OCI-LY3 (cell line): ENCODE measurements at regions not wholly inside any gene's neighbourhood (a gene's known extent, or its start where the extent isn't known, plus 50 kb on each side); places are given as distances from the start of the nearest gene placed in this dataset.

Experiments used
- H2AFZ ChIP-seq: fragments of 200-600, 300-600 bp; shearing (Covaris generic); 2 replicates; pipeline ENCODE4 v1.6.0; 2014; ENCODE audit warnings: antibody characterized with exemption, low read depth, low read length
- H3K27ac ChIP-seq: fragments of 200-600, 300-600 bp; sonication (generic); 2 replicates; pipeline ENCODE4 v1.5.1; 2014; ENCODE audit warnings: mild to moderate bottlenecking, low read length, moderate library complexity, mixed read lengths
- H3K27me3 ChIP-seq: fragments of 200-600, 300-600 bp; sonication (generic); 2 replicates; pipeline ENCODE4 v1.6.1; 2014; ENCODE audit warnings: low read depth, low read length, mixed read lengths
- H3K36me3 ChIP-seq: fragments of 200-600, 300-600 bp; sonication (generic); replicated peaks from 2 replicates; pipeline ENCODE3; 2014; ENCODE audit warnings: low read depth, low read length, mixed read lengths
- H3K4me1 ChIP-seq: fragments of 300-600, 200-600 bp; sonication (generic); 2 replicates; pipeline ENCODE4 v1.6.1; 2014; ENCODE audit warnings: low read length, mixed read lengths
- H3K4me2 ChIP-seq: fragments of 200-600, 300-600 bp; sonication (generic); 2 replicates; pipeline ENCODE4 v1.6.1; 2014; ENCODE audit warnings: low read length, mixed read lengths
- H3K4me3 ChIP-seq: fragments of 300-600, 200-600 bp; sonication (generic); 2 replicates; pipeline ENCODE4 v1.5.1; 2014; ENCODE audit warnings: antibody characterized with exemption, mild to moderate bottlenecking, low read length, moderate library complexity
- H3K79me2 ChIP-seq: fragments of 300-600, 200-600 bp; shearing (Covaris generic); 2 replicates; pipeline ENCODE4 v1.6.1; 2014; ENCODE audit warnings: mild to moderate bottlenecking, low read length, mixed read lengths
- H3K9ac ChIP-seq: fragments of 300-600, 200-600 bp; shearing (Covaris generic); 2 replicates; pipeline ENCODE4 v1.6.0; 2014; ENCODE audit warnings: mild to moderate bottlenecking, low read length, moderate library complexity
- H3K9me3 ChIP-seq: fragments of 200-600, 300-600 bp; shearing (Covaris generic); 2 replicates; pipeline ENCODE4 v1.6.1; 2014; ENCODE audit warnings: low read length, mixed read lengths; ENCODE audit not compliant: insufficient read depth
- H4K20me1 ChIP-seq: fragments of 200-600, 300-600 bp; sonication (generic); 2 replicates; pipeline ENCODE4 v1.6.1; 2016; ENCODE audit warnings: low read length, mixed read lengths; ENCODE audit not compliant: insufficient read depth
- EZH2phosphoT487 ChIP-seq: fragments of 200-600 bp; shearing (Covaris generic); IDR thresholded peaks from 2 replicates; pipeline ENCODE4 v1.6.1; 2018; ENCODE audit warnings: antibody characterized with exemption, mixed run types, low read depth
- TF ChIP-seq, protein P1 (sequence below): fragments of 200-600, 300-600 bp; sonication (generic); IDR thresholded peaks from 2 replicates; pipeline ENCODE4 v1.5.1; 2014; ENCODE audit warnings: antibody characterized with exemption, low read length, low read depth

GRCh38 chr7:125559921-125560320 lies 630.3 kb upstream of the POT1 start:
- no peaks in the 10 kb centered on the region for H3K9me3 ChIP-seq
- no peak for TF ChIP-seq EZH2phosphoT487
- TF ChIP-seq, protein P1, sequence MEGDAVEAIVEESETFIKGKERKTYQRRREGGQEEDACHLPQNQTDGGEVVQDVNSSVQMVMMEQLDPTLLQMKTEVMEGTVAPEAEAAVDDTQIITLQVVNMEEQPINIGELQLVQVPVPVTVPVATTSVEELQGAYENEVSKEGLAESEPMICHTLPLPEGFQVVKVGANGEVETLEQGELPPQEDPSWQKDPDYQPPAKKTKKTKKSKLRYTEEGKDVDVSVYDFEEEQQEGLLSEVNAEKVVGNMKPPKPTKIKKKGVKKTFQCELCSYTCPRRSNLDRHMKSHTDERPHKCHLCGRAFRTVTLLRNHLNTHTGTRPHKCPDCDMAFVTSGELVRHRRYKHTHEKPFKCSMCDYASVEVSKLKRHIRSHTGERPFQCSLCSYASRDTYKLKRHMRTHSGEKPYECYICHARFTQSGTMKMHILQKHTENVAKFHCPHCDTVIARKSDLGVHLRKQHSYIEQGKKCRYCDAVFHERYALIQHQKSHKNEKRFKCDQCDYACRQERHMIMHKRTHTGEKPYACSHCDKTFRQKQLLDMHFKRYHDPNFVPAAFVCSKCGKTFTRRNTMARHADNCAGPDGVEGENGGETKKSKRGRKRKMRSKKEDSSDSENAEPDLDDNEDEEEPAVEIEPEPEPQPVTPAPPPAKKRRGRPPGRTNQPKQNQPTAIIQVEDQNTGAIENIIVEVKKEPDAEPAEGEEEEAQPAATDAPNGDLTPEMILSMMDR = no peak
- H3K4me1 ChIP-seq = peaks cover 4% of the 10 kb centered on the region; the same call in 1 of the 2 replicates
- H3K27ac ChIP-seq = no peak overlapping the region
- H3K9ac ChIP-seq = no peak overlapping the region
- no peak overlapping the region for H3K4me3 ChIP-seq
- no peaks in the 10 kb centered on the region for H3K79me2 ChIP-seq
- H4K20me1 ChIP-seq = no peaks in the 10 kb centered on the region
- H3K36me3 ChIP-seq = no peaks in the 10 kb centered on the region
- no peak overlapping the region for H3K4me2 ChIP-seq
- no peaks in the 10 kb centered on the region for H3K27me3 ChIP-seq
- no peak overlapping the region for H2AFZ ChIP-seq

- no peaks in the 10 kb centered on the region for H3K9me3 ChIP-seq
- no peaks in the 10 kb centered on the region for H3K36me3 ChIP-seq
- no peaks in the 10 kb centered on the region for H3K79me2 ChIP-seq
- H3K4me1 ChIP-seq = no peaks in the 10 kb centered on the region; the same call in 1 of the 2 replicates
- H3K4me2 ChIP-seq = no peak overlapping the region
- H3K4me3 ChIP-seq = no peak overlapping the region
- no peaks in the 10 kb centered on the region for H4K20me1 ChIP-seq
- no peaks in the 10 kb centered on the region for H3K27me3 ChIP-seq
- no peak overlapping the region for H3K9ac ChIP-seq
- no peak for TF ChIP-seq EZH2phosphoT487
- TF ChIP-seq, protein P1 = no peak
- H3K27ac ChIP-seq = no peak overlapping the region
- H2AFZ ChIP-seq = no peak overlapping the region
These were observed 626.3 kb upstream of the POT1 start for GRCh38 chr7:125555916-125556315.

- no peaks in the 10 kb centered on the region for H3K27me3 ChIP-seq
- H3K9me3 ChIP-seq = no peaks in the 10 kb centered on the region
- H3K4me3 ChIP-seq = no peak overlapping the region
- H3K79me2 ChIP-seq = no peaks in the 10 kb centered on the region
- H2AFZ ChIP-seq = no peak overlapping the region
- no peak overlapping the region for H3K27ac ChIP-seq
- no peak overlapping the region for H3K9ac ChIP-seq
- no peaks in the 10 kb centered on the region for H3K36me3 ChIP-seq
- TF ChIP-seq, protein P1 = no peak
- no peak for TF ChIP-seq EZH2phosphoT487
- H3K4me2 ChIP-seq = no peak overlapping the region
- H3K4me1 ChIP-seq = no peaks in the 10 kb centered on the region
- no peaks in the 10 kb centered on the region for H4K20me1 ChIP-seq
These were observed 621.4 kb upstream of the POT1 start for GRCh38 chr7:125551008-125551407.

DNA sequence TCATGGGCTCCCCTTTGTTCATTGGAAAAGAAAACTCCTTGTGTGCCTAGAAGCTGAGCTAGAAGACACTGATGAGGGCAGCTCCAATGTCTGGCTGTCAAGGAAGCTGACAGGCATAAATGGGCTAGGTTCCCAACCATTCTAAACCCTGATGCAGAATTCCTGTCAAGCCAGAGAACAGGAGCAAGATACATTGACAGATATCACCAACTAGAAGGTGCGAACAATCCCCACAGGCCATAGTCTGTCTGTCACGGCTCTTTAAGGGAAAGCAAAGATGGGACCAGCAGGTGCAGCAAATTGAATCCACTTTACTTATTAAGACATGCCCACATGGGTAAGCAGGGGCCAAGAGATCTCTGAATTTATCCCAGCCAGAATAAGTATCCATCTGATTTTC lies 617.9 kb upstream of the POT1 start:
- Histone ChIP-seq H3K4me1 (no peaks in the 10 kb centered on the region), H3K79me2 (no peaks in the 10 kb centered on the region), H2AFZ (no peak overlapping the region)

More for the DNA sequence above, 617.9 kb upstream of the POT1 start:
- no peak overlapping the region for H3K9ac ChIP-seq
- no peaks in the 10 kb centered on the region for H3K36me3 ChIP-seq
- no peaks in the 10 kb centered on the region for H3K27me3 ChIP-seq
- H4K20me1 ChIP-seq = no peaks in the 10 kb centered on the region
- no peaks in the 10 kb centered on the region for H3K9me3 ChIP-seq
- no peak overlapping the region for H3K4me3 ChIP-seq
- no peak overlapping the region for H3K27ac ChIP-seq
- TF ChIP-seq EZH2phosphoT487 = no peak
- TF ChIP-seq, protein P1 = no peak
- no peak overlapping the region for H3K4me2 ChIP-seq
